MM.1S (cell line): ENCODE measurements at regions not wholly inside any gene's neighbourhood (a gene's known extent, or its start where the extent isn't known, plus 50 kb on each side); places are given as distances from the start of the nearest gene placed in this dataset.

ENCODE experiments used
- DNase-seq: peaks from one replicate; pipeline ENCODE4 v3.0.0-alpha.2; 2015
- H2AFZ ChIP-seq: fragments of 300-600 bp; sonication (generic); 2 replicates; pipeline ENCODE4 v1.6.0; 2016; ENCODE audit warnings: antibody characterized with exemption, low read length
- H3F3A ChIP-seq: fragments of 300-600 bp; sonication (generic); 2 replicates; pipeline ENCODE4 v1.6.1; 2016; ENCODE audit warnings: mild to moderate bottlenecking, antibody characterized with exemption, low read length, moderate library complexity, mixed read lengths; ENCODE audit not compliant: insufficient read depth
- H3K27ac ChIP-seq: fragments of 300-600 bp; sonication (generic); 2 replicates; pipeline ENCODE4 v1.5.1; 2016; ENCODE audit warnings: mild to moderate bottlenecking, low read length
- H3K27me3 ChIP-seq: fragments of 300-600 bp; sonication (generic); replicated peaks from 2 replicates; pipeline ENCODE4 v1.6.0; 2016; ENCODE audit warnings: low read length; ENCODE audit not compliant: insufficient read depth
- H3K36me3 ChIP-seq: fragments of 300-600 bp; sonication (generic); replicated peaks from 2 replicates; pipeline ENCODE4 v1.6.1; 2016; ENCODE audit warnings: mild to moderate bottlenecking, low read length, mixed read lengths; ENCODE audit not compliant: insufficient read depth
- H3K4me1 ChIP-seq: fragments of 300-600 bp; sonication (generic); 2 replicates; pipeline ENCODE4 v1.6.1; 2016; ENCODE audit warnings: low read length, mixed read lengths
- H3K4me2 ChIP-seq: fragments of 300-600 bp; sonication (generic); 2 replicates; pipeline ENCODE4 v1.6.0; 2016; ENCODE audit warnings: low read depth, low read length
- H3K4me3 ChIP-seq: fragments of 300-600 bp; sonication (generic); 2 replicates; pipeline ENCODE4 v1.5.1; 2016; ENCODE audit warnings: low read length, mixed read lengths
- H3K79me2 ChIP-seq: fragments of 300-600 bp; sonication (generic); 2 replicates; pipeline ENCODE4 v1.6.1; 2016; ENCODE audit warnings: mixed run types, low read length, mixed read lengths
- H3K9ac ChIP-seq: fragments of 300-600 bp; sonication (generic); 2 replicates; pipeline ENCODE4 v1.6.1; 2016; ENCODE audit warnings: low read length, mixed read lengths
- H3K9me2 ChIP-seq: fragments of 300-600 bp; sonication (generic); replicated peaks from 2 replicates; pipeline ENCODE4 v1.6.1; 2016; ENCODE audit warnings: mild to moderate bottlenecking, low read length, mixed read lengths; ENCODE audit not compliant: insufficient read depth
- H3K9me3 ChIP-seq: fragments of 300-600 bp; sonication (generic); replicated peaks from 2 replicates; pipeline ENCODE4 v1.6.1; 2016; ENCODE audit warnings: mild to moderate bottlenecking, low read length, mixed read lengths; ENCODE audit not compliant: insufficient read depth
- H4K20me1 ChIP-seq: fragments of 300-600 bp; sonication (generic); 2 replicates; pipeline ENCODE4 v1.6.1; 2016; ENCODE audit warnings: mild to moderate bottlenecking, low read length, moderate library complexity, mixed read lengths; ENCODE audit not compliant: insufficient read depth
- EZH2 ChIP-seq: fragments of 300-600 bp; sonication (generic); optimal IDR thresholded peaks from 2 replicates; pipeline ENCODE3; 2017; ENCODE audit warnings: low read depth, mild to moderate bottlenecking, antibody characterized with exemption, low read length, mixed read lengths
- EZH2phosphoT487 ChIP-seq: fragments of 300-600 bp; sonication (generic); IDR thresholded peaks from 2 replicates; pipeline ENCODE4 v1.6.1; 2018; ENCODE audit warnings: antibody characterized with exemption, low read length
- TF ChIP-seq, protein P1 (sequence below): fragments of 300-600 bp; sonication (generic); IDR thresholded peaks from 2 replicates; pipeline ENCODE4 v1.5.1; 2016; ENCODE audit warnings: antibody characterized with exemption, low read length, mixed read lengths

DNA sequence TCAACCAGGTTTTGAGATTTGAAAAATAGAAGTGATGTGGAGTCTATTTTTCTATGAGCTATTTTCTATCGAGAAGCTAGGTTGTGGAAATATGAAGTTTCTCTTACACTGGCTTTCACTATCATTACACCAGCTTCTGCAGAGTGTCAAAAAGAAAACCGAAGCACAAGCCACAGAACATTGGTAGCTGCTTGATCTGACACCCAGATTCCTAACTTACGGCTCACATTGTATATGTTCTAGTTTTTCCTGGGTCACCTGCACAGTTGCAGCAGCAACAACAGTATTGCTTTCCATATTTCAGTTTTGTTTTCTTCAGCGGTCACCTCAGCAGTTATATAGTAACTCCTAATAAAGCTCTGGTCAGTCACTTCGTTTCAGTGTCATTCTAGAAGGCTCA, 790.1 kb downstream of the PLOD2 start:
- Histone ChIP-seq H3K9ac (no peak overlapping the region), H3K4me3 (peak overlapping the region; percentile 26), H3K27me3 (no peaks in the 10 kb centered on the region), H3K4me2 (peak overlapping the region; percentile 38), H2AFZ (no peak overlapping the region), H3K36me3 (no peaks in the 10 kb centered on the region), H3K4me1 (no peaks in the 10 kb centered on the region), H4K20me1 (no peaks in the 10 kb centered on the region), H3F3A (0 out of 2 replicates have a peak, but pooled peaks cover 3% of the 10 kb centered on the region), H3K9me2 (no peaks in the 10 kb centered on the region), H3K79me2 (no peaks in the 10 kb centered on the region), H3K9me3 (no peaks in the 10 kb centered on the region), H3K27ac (no peak overlapping the region)
- TF ChIP-seq, protein P1, sequence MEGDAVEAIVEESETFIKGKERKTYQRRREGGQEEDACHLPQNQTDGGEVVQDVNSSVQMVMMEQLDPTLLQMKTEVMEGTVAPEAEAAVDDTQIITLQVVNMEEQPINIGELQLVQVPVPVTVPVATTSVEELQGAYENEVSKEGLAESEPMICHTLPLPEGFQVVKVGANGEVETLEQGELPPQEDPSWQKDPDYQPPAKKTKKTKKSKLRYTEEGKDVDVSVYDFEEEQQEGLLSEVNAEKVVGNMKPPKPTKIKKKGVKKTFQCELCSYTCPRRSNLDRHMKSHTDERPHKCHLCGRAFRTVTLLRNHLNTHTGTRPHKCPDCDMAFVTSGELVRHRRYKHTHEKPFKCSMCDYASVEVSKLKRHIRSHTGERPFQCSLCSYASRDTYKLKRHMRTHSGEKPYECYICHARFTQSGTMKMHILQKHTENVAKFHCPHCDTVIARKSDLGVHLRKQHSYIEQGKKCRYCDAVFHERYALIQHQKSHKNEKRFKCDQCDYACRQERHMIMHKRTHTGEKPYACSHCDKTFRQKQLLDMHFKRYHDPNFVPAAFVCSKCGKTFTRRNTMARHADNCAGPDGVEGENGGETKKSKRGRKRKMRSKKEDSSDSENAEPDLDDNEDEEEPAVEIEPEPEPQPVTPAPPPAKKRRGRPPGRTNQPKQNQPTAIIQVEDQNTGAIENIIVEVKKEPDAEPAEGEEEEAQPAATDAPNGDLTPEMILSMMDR, result no peak
- TF ChIP-seq EZH2, result no peak
- no peak for TF ChIP-seq EZH2phosphoT487
- peak; percentile 58 for DNase-seq

DNA sequence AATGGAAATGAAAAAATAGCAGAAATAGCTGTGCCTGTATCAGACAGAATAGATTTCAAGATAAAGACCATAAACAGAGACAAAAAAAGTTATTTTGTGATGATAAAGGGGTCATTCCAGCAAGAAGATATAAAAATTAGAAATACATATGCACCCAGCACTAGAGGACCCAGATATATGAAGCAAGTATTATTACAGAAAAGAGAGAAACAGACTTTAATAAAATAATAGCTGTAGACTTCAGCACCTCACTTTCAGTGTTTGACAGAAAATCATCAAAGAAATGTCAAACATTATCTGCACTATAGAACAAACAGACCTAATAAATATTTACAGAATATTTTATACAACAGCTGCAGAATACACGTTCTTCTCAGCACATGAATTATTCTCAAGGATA, 783.7 kb downstream of the PLOD2 start:
- Histone ChIP-seq H3K27ac (no peak overlapping the region), H3K4me2 (no peak overlapping the region), H3K4me1 (no peaks in the 10 kb centered on the region), H3K36me3 (no peaks in the 10 kb centered on the region), H3K9me2 (no peaks in the 10 kb centered on the region), H3K79me2 (no peaks in the 10 kb centered on the region), H3K27me3 (no peaks in the 10 kb centered on the region), H3F3A (no peaks in the 10 kb centered on the region), H3K9me3 (no peaks in the 10 kb centered on the region), H2AFZ (no peak overlapping the region), H4K20me1 (no peaks in the 10 kb centered on the region), H3K9ac (no peak overlapping the region), H3K4me3 (no peak overlapping the region)
- TF ChIP-seq, protein P1, result no peak
- no peak for TF ChIP-seq EZH2phosphoT487
- TF ChIP-seq EZH2, result no peak
- DNase-seq, result no peak

DNA sequence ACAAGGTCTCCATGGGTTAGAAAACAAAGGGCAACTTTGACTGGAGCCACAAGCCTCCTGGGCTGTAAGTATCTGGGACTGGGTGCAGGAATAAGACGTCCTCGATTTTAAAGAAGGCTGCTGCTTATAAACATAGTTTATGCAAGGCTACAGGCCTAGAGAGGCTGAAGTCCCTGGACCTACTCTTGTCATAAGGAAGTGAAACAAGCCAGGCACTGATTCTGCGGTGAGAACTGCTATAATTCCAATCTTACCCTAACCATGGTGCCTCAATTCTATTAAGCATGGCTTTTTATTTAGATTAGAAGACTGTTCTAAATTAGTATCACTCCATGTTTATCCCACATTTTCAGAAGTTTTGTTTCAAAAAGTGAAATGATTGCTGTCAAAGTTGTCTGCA, 777.6 kb downstream of the PLOD2 start:
- H3K9ac ChIP-seq, result no peak overlapping the region
- no peak overlapping the region for H3K4me2 ChIP-seq
- H3K4me1 ChIP-seq, result no peaks in the 10 kb centered on the region
- H3K79me2 ChIP-seq, result no peaks in the 10 kb centered on the region
- no peak for TF ChIP-seq EZH2
- TF ChIP-seq, protein P1, result no peak
- TF ChIP-seq EZH2phosphoT487, result no peak
- no peaks in the 10 kb centered on the region for H3K9me2 ChIP-seq
- H3K27me3 ChIP-seq, result no peaks in the 10 kb centered on the region
- no peak overlapping the region for H3K4me3 ChIP-seq
- H3K9me3 ChIP-seq, result no peaks in the 10 kb centered on the region
- no peaks in the 10 kb centered on the region for H3K36me3 ChIP-seq
- no peaks in the 10 kb centered on the region for H3F3A ChIP-seq
- no peak overlapping the region for H2AFZ ChIP-seq
- no peak for DNase-seq
- H4K20me1 ChIP-seq, result no peaks in the 10 kb centered on the region
- no peak overlapping the region for H3K27ac ChIP-seq
